NCI-H1105 (cell line): ENCODE measurements at regions not wholly inside any gene's neighbourhood (a gene's known extent, or its start where the extent isn't known, plus 50 kb on each side); places are given as distances from the start of the nearest gene placed in this dataset.
"Not testable (repeated sequence)": the region's sequence is repeated elsewhere in the genome, so short reads cannot be mapped to it uniquely, and the experiment has no call there.

Source experiments
- DNase-seq: peaks from one replicate; lab custom pipeline; 2025; lab: John Stamatoyannopoulos, UW

GRCh38 chr3:160047876-160048275 lies 59.2 kb downstream of the IL12A start:
- DNase-seq, result no peak

GRCh38 chr3:160049038-160049437 lies 60.4 kb downstream of the IL12A start:
- no peak for DNase-seq

- no peak for DNase-seq
These were observed 60.9 kb downstream of the IL12A start for GRCh38 chr3:160049565-160049964.

- no peak for DNase-seq
These were observed 61.4 kb downstream of the IL12A start for GRCh38 chr3:160049988-160050387.

- DNase-seq, result no peak
These were observed 63.9 kb downstream of the IL12A start for GRCh38 chr3:160052385-160053047.

GRCh38 chr3:160053048-160053391 lies 64.4 kb downstream of the IL12A start:
- DNase-seq, result no peak

- DNase-seq, result not testable (repeated sequence)
These were observed 66.2 kb downstream of the IL12A start for GRCh38 chr3:160054862-160055261.

- no peak for DNase-seq
These were observed 67.0 kb downstream of the IL12A start for GRCh38 chr3:160055659-160056058.

- no peak for DNase-seq
These were observed 68.7 kb downstream of the IL12A start for GRCh38 chr3:160057331-160057730.

GRCh38 chr3:160060409-160061027 lies 71.9 kb downstream of the IL12A start:
- DNase-seq, result no peak

GRCh38 chr3:160061525-160061924 lies 72.9 kb downstream of the IL12A start:
- DNase-seq, result no peak

- no peak for DNase-seq
These were observed 76.6 kb downstream of the IL12A start for GRCh38 chr3:160065282-160065681.

GRCh38 chr3:160065786-160066185 lies 77.2 kb downstream of the IL12A start:
- DNase-seq, result no peak

GRCh38 chr3:160069986-160070385 lies 81.4 kb downstream of the IL12A start:
- DNase-seq, result no peak

- DNase-seq, result no peak
These were observed 87.9 kb downstream of the IL12A start for GRCh38 chr3:160076519-160076918.

GRCh38 chr3:160078533-160078932 lies 89.9 kb downstream of the IL12A start:
- DNase-seq, result no peak

GRCh38 chr3:160081958-160082533 lies 93.4 kb downstream of the IL12A start:
- no peak for DNase-seq

- no peak for DNase-seq
These were observed 96.4 kb downstream of the IL12A start for GRCh38 chr3:160084998-160085397.

GRCh38 chr3:160088492-160089137 lies 100.0 kb downstream of the IL12A start:
- no peak for DNase-seq

GRCh38 chr3:160090653-160091052 lies 102.0 kb downstream of the IL12A start:
- no peak for DNase-seq

- DNase-seq, result no peak
These were observed 102.8 kb downstream of the IL12A start for GRCh38 chr3:160091441-160091840.

GRCh38 chr3:160092760-160093159 lies 104.1 kb downstream of the IL12A start:
- DNase-seq, result no peak

GRCh38 chr3:160094562-160094961 lies 105.9 kb downstream of the IL12A start:
- no peak for DNase-seq
